Stomach (tissue), 8 donors: ENCODE measurements at regions not wholly inside any gene's neighbourhood (a gene's known extent, or its start where the extent isn't known, plus 50 kb on each side); places are given as distances from the start of the nearest gene placed in this dataset.

Experiments used
- DNase-seq, 2 donors: peaks; one replicate each; pipeline versions ENCODE4 v3.0.0 to v3.0.0-alpha.2; 2013 to 2019
- H3K27ac ChIP-seq, 5 donors: fragments of 200-600 bp in 4 of 5; sonication (generic) in 4 of 5; one replicate each; pipeline ENCODE4 v1.5.1; 2013 to 2019; ENCODE audit warnings: mild to moderate bottlenecking in 1 of 5, moderate library complexity in 1 of 5
- H3K27me3 ChIP-seq, 3 donors: fragments of 200-600 bp; sonication (generic); one replicate each; pipeline ENCODE4 v1.5.1; 2017 to 2019; ENCODE audit warnings: mixed run types in 1 of 3
- H3K36me3 ChIP-seq, 4 donors: fragments of 200-600 bp; sonication (generic); 1 replicate in 3 of 4; 2 replicates in 1 of 4; pipeline ENCODE4 v1.5.1; 2016 to 2019
- H3K4me1 ChIP-seq, 4 donors: fragments of 200-600 bp; sonication (generic); one replicate each; pipeline ENCODE4 v1.5.1; 2016 to 2019
- H3K4me3 ChIP-seq, 4 donors: fragments of 200-600 bp; sonication (generic) in 3 of 4; one replicate each; pipeline ENCODE4 v1.5.1; 2016 to 2019; ENCODE audit warnings: mild to moderate bottlenecking in 1 of 4
- H3K9me3 ChIP-seq, 4 donors: fragments of 200-600 bp; sonication (generic); one replicate each; pipeline ENCODE4 v1.5.1; 2016 to 2019
- EP300 ChIP-seq: sonication (generic); formaldehyde crosslinking; IDR thresholded peaks from one replicate; pipeline ENCODE4 v1.6.1; 2017; ENCODE audit warnings: antibody characterized with exemption
- POLR2A ChIP-seq, 4 donors: fragments of 450-650 bp; IDR thresholded peaks; one replicate each; pipeline ENCODE4 v1.6.1; 2016; ENCODE audit warnings: antibody characterized with exemption in 4 of 4, control low read depth in 2 of 4, mild to moderate bottlenecking in 1 of 4, moderate library complexity in 1 of 4
- POLR2AphosphoS5 ChIP-seq, 3 donors: sonication (generic); formaldehyde crosslinking; IDR thresholded peaks; one replicate each; pipeline ENCODE4 v1.6.1; 2016; ENCODE audit warnings: antibody characterized with exemption in 3 of 3
- WGBS, 5 donors: extraction: QIAGEN DNeasy Blood & Tissue Kit in 3 of 5; methylation state at CpG; one replicate each; pipeline versions ENCODE4 v1.1.5 to v1.1.7; 2013 to 2018; 5-methylcytosine and 5-hydroxymethylcytosine counted together
- intact Hi-C: fragments of 100-400 bp; cut with DNase I; formaldehyde crosslinking; loops from one replicate; pipeline ENCODE4 v1.15.1; 2023; ENCODE audit warnings: low total_unique reads
- TF ChIP-seq, protein P1 (sequence below), 7 experiments: fragments of 450-650 bp in 4 of 7; fragments of 200-600 bp in 3 of 7; sonication (generic) in 3 of 7; IDR thresholded peaks; one replicate each; pipeline ENCODE4 v1.5.1; 2016 to 2019; ENCODE audit warnings: antibody characterized with exemption in 7 of 7, control low read depth in 2 of 7, mild to moderate bottlenecking in 1 of 7
- donor health status: healthy with polysubstance abuse.
- donor health status: Bipolar disorder and iron deficiency.
- donor health status: healthy.

DNA sequence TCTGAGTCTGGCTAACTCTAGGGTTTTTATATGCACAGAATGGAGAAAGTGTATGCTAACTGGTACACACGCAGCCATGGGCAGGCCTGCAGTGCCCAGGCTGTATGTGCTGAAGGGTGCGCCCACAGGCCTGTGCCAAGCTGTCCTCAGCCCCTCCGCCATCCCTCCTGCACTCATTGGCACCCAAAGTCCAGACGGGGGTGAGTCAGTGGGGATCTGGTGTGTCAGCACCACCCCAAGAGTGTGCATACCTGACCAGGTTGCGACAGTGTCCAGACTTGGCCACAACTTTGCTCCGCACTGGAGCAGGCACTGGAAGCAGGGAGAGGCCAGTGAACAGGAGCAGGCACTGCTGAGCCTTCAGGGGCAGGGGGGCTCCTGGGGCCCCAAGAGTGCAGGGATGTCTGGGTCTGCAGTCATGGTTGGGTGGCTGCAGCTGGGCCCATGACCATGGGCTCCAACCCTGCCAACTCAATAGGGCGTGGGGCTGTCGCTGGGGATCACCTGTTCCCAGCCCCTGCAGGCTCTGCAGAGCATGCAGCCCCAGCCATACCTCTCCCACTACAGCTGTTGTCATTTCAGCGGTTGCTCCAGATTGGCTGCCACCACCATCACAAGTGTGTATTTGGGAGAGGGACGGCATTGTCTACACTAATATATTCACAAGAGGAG is 717.8 kb downstream of the EPHA7 start:
- DNase-seq = no peak
- TF ChIP-seq POLR2AphosphoS5 (IDR thresholded peaks at IDR 0.05) (no peak), EP300 (no peak), POLR2A (IDR thresholded peaks at IDR 0.05) (no peak)
- TF ChIP-seq, protein P1, sequence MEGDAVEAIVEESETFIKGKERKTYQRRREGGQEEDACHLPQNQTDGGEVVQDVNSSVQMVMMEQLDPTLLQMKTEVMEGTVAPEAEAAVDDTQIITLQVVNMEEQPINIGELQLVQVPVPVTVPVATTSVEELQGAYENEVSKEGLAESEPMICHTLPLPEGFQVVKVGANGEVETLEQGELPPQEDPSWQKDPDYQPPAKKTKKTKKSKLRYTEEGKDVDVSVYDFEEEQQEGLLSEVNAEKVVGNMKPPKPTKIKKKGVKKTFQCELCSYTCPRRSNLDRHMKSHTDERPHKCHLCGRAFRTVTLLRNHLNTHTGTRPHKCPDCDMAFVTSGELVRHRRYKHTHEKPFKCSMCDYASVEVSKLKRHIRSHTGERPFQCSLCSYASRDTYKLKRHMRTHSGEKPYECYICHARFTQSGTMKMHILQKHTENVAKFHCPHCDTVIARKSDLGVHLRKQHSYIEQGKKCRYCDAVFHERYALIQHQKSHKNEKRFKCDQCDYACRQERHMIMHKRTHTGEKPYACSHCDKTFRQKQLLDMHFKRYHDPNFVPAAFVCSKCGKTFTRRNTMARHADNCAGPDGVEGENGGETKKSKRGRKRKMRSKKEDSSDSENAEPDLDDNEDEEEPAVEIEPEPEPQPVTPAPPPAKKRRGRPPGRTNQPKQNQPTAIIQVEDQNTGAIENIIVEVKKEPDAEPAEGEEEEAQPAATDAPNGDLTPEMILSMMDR (IDR thresholded peaks at IDR 0.05) = no peak
- Histone ChIP-seq H3K9me3 (no peaks in the 10 kb centered on the region), H3K27ac (no peak overlapping the region), H3K4me1 (no peaks in the 10 kb centered on the region), H3K27me3 (no peaks in the 10 kb centered on the region), H3K36me3 (no peaks in the 10 kb centered on the region), H3K4me3 (no peak overlapping the region)
- 86 to 92% (median 89%) methylated on average over 5 to 10 of the region's 10 CpGs for WGBS, 5 donors
- intact Hi-C loops = no loop called here

DNA sequence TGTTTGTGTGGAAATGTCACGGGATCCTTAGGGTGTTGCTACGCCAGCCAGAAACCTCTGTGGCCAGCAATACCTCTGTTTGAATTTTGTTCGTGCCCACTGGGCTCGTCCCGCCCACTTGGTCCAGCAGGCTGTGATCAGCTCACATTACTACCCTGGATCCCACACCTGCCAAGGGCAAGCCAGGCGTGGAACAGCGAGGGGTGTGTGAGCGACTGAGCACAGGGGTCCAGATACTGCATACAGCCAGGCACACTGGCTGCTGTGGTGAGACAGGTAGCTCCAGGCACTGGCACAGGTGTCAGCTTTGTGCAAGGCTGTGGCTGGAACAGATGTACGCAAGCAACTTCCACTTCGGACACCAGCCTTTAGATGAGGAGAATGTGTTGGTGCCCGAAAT is 718.9 kb downstream of the EPHA7 start:
- no peak for TF ChIP-seq POLR2A (IDR thresholded peaks at IDR 0.05)
- TF ChIP-seq, protein P1 (IDR thresholded peaks at IDR 0.05) = no peak
- no peak for TF ChIP-seq EP300
- TF ChIP-seq POLR2AphosphoS5 (IDR thresholded peaks at IDR 0.05) = no peak
- intact Hi-C loops = no loop called here
- Histone ChIP-seq H3K4me1 (no peaks in the 10 kb centered on the region), H3K9me3 (no peaks in the 10 kb centered on the region), H3K27ac (no peak overlapping the region), H3K36me3 (no peaks in the 10 kb centered on the region), H3K27me3 (no peaks in the 10 kb centered on the region), H3K4me3 (no peak overlapping the region)
- 81 to 92% (median 88%) methylated on average over 10 to 11 of the region's 11 CpGs for whole genome bisulfite sequencing, 5 donors
- no peak for DNase-seq

DNA sequence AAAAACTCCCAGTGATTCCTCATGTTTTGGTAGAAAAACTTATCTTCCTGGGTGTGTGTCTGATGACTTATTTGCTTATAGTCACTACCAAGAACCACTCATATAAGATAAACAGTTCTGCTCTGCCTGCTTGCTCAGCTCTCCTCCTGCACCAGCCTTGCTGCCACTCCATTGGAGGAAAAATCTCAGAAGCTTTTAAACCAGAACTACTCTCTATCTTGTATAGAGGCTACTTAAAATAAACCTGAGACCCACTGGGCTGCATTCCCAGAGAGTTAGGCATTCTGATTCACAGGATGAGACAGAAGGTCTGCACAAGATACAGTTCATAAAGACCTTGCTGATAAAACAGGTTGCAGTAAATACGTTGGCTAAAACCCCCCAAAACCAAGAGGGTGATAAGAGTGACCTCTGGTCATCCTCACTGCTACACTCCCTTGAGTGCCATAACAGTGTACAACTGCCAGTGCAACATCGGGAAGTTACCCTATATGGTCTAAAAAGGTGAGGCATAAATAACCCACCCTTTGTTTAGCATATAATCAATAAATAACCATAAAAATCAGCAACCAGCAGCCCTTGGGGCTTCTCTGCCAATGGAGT is 728.3 kb downstream of the EPHA7 start:
- DNase-seq = peak in 1 of 2 donors; percentile 12
- Histone ChIP-seq H3K9me3 (no peaks in the 10 kb centered on the region), H3K27ac (no peak overlapping the region), H3K36me3 (no peaks in the 10 kb centered on the region), H3K4me3 (no peak overlapping the region), H3K27me3 (no peaks in the 10 kb centered on the region), H3K4me1 (no peaks in the 10 kb centered on the region)
- TF ChIP-seq POLR2AphosphoS5 (IDR thresholded peaks at IDR 0.05) (no peak), POLR2A (IDR thresholded peaks at IDR 0.05) (no peak), EP300 (no peak)
- TF ChIP-seq, protein P1 (IDR thresholded peaks at IDR 0.05) = no peak
- intact Hi-C loops = no loop called here
- WGBS, 5 donors = 48 to 57% (median 50%) methylated on average over 2 of the region's 2 CpGs

DNA sequence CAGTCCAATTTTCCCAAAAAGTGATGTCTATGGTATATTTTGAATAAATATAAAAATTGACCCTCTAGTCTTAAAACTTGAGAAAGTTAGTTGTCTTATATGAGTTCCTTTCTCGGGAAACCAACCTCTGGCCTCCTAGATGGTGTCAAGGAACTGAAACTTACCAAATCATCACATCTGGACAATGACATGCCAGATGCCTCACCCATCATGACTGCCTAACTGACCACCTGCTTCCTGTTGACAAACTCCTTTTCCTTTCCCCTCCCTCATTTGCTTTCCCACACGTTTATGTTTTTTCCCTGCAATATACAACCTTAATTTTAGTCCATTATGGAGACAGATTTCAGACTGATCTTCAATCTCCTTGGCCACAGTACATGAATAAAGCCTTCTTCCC is 731.0 kb downstream of the EPHA7 start:
- H3K4me3 ChIP-seq = no peak overlapping the region
- H3K9me3 ChIP-seq = no peaks in the 10 kb centered on the region
- TF ChIP-seq, protein P1 (IDR thresholded peaks at IDR 0.05) = no peak
- TF ChIP-seq POLR2AphosphoS5 (IDR thresholded peaks at IDR 0.05) = no peak
- TF ChIP-seq POLR2A (IDR thresholded peaks at IDR 0.05) = no peak
- TF ChIP-seq EP300 = no peak
- peak in 1 of 2 donors; percentile 11 for DNase-seq
- no peaks in the 10 kb centered on the region for H3K36me3 ChIP-seq
- intact Hi-C loops = no loop called here
- H3K4me1 ChIP-seq = no peaks in the 10 kb centered on the region
- no peak overlapping the region for H3K27ac ChIP-seq
- 29 to 55% (median 47%) methylated on average over 2 of the region's 2 CpGs for WGBS, 5 donors
- H3K27me3 ChIP-seq = no peaks in the 10 kb centered on the region
